C4-2B (cell line): ENCODE measurements at regions not wholly inside any gene's neighbourhood (a gene's known extent, or its start where the extent isn't known, plus 50 kb on each side); places are given as distances from the start of the nearest gene placed in this dataset.

Experiments
- ZFX ChIP-seq: fragments of 450-650 bp; IDR thresholded peaks from 2 replicates; pipeline ENCODE4 v1.6.1; 2017
- TF ChIP-seq, protein P1 (sequence below): fragments of 450-650 bp; conservative IDR thresholded peaks from 2 replicates; pipeline ENCODE4 v1.5.1; 2017; ENCODE audit warnings: mild to moderate bottlenecking

- TF ChIP-seq, protein P1, sequence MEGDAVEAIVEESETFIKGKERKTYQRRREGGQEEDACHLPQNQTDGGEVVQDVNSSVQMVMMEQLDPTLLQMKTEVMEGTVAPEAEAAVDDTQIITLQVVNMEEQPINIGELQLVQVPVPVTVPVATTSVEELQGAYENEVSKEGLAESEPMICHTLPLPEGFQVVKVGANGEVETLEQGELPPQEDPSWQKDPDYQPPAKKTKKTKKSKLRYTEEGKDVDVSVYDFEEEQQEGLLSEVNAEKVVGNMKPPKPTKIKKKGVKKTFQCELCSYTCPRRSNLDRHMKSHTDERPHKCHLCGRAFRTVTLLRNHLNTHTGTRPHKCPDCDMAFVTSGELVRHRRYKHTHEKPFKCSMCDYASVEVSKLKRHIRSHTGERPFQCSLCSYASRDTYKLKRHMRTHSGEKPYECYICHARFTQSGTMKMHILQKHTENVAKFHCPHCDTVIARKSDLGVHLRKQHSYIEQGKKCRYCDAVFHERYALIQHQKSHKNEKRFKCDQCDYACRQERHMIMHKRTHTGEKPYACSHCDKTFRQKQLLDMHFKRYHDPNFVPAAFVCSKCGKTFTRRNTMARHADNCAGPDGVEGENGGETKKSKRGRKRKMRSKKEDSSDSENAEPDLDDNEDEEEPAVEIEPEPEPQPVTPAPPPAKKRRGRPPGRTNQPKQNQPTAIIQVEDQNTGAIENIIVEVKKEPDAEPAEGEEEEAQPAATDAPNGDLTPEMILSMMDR = no peak
- TF ChIP-seq ZFX = no peak
These were observed 1920.4 kb downstream of the MRPL39 start for GRCh38 chr21:23686737-23687523.
